Neural progenitor cell (in vitro differentiated cells): ENCODE measurements at regions not wholly inside any gene's neighbourhood (a gene's known extent, or its start where the extent isn't known, plus 50 kb on each side); places are given as distances from the start of the nearest gene placed in this dataset.
A peak's percentile ranks its signal among the peaks of the same experiment; 100 is the strongest.

Experiments
- DNase-seq: peaks from one replicate; pipeline ENCODE4 v3.0.0-alpha.2; 2016; ENCODE audit warnings: low spot score
- H2AFZ ChIP-seq: fragments of 200-600 bp; sonication (generic); replicated peaks from 2 replicates; pipeline ENCODE4 v1.6.1; 2016; ENCODE audit warnings: antibody characterized with exemption
- H3F3A ChIP-seq: fragments of 200-600 bp; sonication (generic); 2 replicates; pipeline ENCODE4 v1.6.1; 2016; ENCODE audit warnings: antibody characterized with exemption, low read depth
- H3K27ac ChIP-seq: fragments of 200-600 bp; sonication (generic); 2 replicates; pipeline ENCODE4 v1.5.1; 2016; ENCODE audit warnings: mild to moderate bottlenecking
- H3K27me3 ChIP-seq: fragments of 200-600 bp; sonication (generic); 2 replicates; pipeline ENCODE4 v1.6.1; 2016; ENCODE audit warnings: mild to moderate bottlenecking, moderate library complexity
- H3K36me3 ChIP-seq: fragments of 200-600 bp; sonication (generic); 2 replicates; pipeline ENCODE4 v1.5.1; 2016
- H3K4me1 ChIP-seq: fragments of 200-600 bp; sonication (generic); 2 replicates; pipeline ENCODE4 v1.6.1; 2016; ENCODE audit warnings: mixed run types
- H3K4me2 ChIP-seq: fragments of 200-600 bp; sonication (generic); 2 replicates; pipeline ENCODE4 v1.6.1; 2016
- H3K4me3 ChIP-seq: fragments of 200-600 bp; sonication (generic); 2 replicates; pipeline ENCODE4 v1.5.1; 2016
- H3K79me2 ChIP-seq: fragments of 200-600 bp; sonication (generic); 2 replicates; pipeline ENCODE4 v1.6.1; 2016; ENCODE audit warnings: low read depth
- H3K9ac ChIP-seq: fragments of 200-600 bp; sonication (generic); 2 replicates; pipeline ENCODE4 v1.6.1; 2016
- H3K9me3 ChIP-seq: fragments of 200-600 bp; sonication (generic); 2 replicates; pipeline ENCODE4 v1.5.1; 2016; ENCODE audit warnings: low read depth
- H4K20me1 ChIP-seq: fragments of 200-600 bp; sonication (generic); 2 replicates; pipeline ENCODE4 v1.6.1; 2016; ENCODE audit warnings: low read depth
- H3K27ac Mint-ChIP-seq: 3 replicates; pipeline ENCODE4 v1.8.0; 2021; ENCODE audit warnings: mixed read lengths
- H3K27me3 Mint-ChIP-seq: 2 replicates; pipeline ENCODE4 v1.8.0; 2022; ENCODE audit warnings: low read depth, mild to moderate bottlenecking, inconsistent platforms, moderate library complexity, mixed read lengths; ENCODE audit not compliant: insufficient read depth
- H3K36me3 Mint-ChIP-seq: 3 replicates; pipeline ENCODE4 v1.8.0; 2021; ENCODE audit warnings: mixed read lengths
- H3K4me1 Mint-ChIP-seq: 3 replicates; pipeline ENCODE4 v1.8.0; 2021; ENCODE audit warnings: mixed read lengths
- H3K4me3 Mint-ChIP-seq: 3 replicates; pipeline ENCODE4 v1.8.0; 2021; ENCODE audit warnings: mild to moderate bottlenecking, moderate library complexity, mixed read lengths
- H3K9me3 Mint-ChIP-seq: 3 replicates; pipeline ENCODE4 v1.8.0; 2020; ENCODE audit warnings: mixed read lengths
- CTCF ChIP-seq: fragments of 200-600 bp; sonication (generic); IDR thresholded peaks from 2 replicates; pipeline ENCODE4 v1.5.1; 2017; ENCODE audit warnings: antibody characterized with exemption, mild to moderate bottlenecking
- EZH2 ChIP-seq: fragments of 200-600 bp; sonication (generic); IDR thresholded peaks from 2 replicates; pipeline ENCODE4 v1.6.1; 2017; ENCODE audit warnings: antibody characterized with exemption, mild to moderate bottlenecking, moderate library complexity
- EZH2phosphoT487 ChIP-seq: fragments of 200-600 bp; sonication (generic); IDR thresholded peaks from 2 replicates; pipeline ENCODE4 v1.6.1; 2017; ENCODE audit warnings: antibody characterized with exemption

DNA sequence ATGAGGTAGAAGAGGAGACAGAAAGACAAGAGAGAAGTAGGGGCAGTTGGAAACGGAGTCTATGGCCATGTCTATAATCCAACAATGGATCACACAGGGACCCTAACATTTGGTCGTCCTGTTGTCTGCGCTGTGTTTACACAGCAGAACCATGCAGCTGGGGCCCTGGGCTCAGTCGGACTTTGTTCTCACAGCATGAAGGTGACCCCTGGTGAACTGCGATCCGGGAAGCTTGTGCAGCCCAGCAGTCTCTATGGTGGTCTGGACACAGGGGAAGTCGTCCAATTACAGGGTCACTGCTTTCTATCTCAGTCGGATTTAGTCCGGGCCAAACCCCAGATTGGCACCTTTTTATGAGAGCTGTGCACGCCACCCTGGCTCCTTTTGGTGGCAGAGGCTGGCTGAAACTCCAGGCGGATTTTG is 153.6 kb downstream of the FOXA2 start:
- peaks cover 22% of the 10 kb centered on the region for H4K20me1 ChIP-seq
- no peak overlapping the region for H3K27ac ChIP-seq
- no peaks in the 10 kb centered on the region for H3K79me2 ChIP-seq
- H2AFZ ChIP-seq, result no peak overlapping the region
- no peak overlapping the region for H3K27ac Mint-ChIP-seq
- H3K4me2 ChIP-seq, result peak overlapping the region; percentile 71
- H3K27me3 Mint-ChIP-seq, result peaks cover 79% of the 10 kb centered on the region
- peak; percentile 77 for DNase-seq
- peaks cover 14% of the 10 kb centered on the region for H3K9me3 Mint-ChIP-seq
- H3K36me3 Mint-ChIP-seq, result peaks cover 2% of the 10 kb centered on the region
- H3F3A ChIP-seq, result peaks cover 24% of the 10 kb centered on the region
- H3K4me1 Mint-ChIP-seq, result peaks cover 29% of the 10 kb centered on the region
- no peaks in the 10 kb centered on the region for H3K9me3 ChIP-seq
- no peak overlapping the region for H3K9ac ChIP-seq
- H3K4me1 ChIP-seq, result peaks cover 38% of the 10 kb centered on the region
- H3K4me3 ChIP-seq, result peak overlapping the region; percentile 3
- H3K4me3 Mint-ChIP-seq, result no peak overlapping the region
- H3K36me3 ChIP-seq, result no peaks in the 10 kb centered on the region
- H3K27me3 ChIP-seq, result peaks cover 100% of the 10 kb centered on the region
- no peak for TF ChIP-seq CTCF
- TF ChIP-seq EZH2, result no peak
- TF ChIP-seq EZH2phosphoT487, result no peak

DNA sequence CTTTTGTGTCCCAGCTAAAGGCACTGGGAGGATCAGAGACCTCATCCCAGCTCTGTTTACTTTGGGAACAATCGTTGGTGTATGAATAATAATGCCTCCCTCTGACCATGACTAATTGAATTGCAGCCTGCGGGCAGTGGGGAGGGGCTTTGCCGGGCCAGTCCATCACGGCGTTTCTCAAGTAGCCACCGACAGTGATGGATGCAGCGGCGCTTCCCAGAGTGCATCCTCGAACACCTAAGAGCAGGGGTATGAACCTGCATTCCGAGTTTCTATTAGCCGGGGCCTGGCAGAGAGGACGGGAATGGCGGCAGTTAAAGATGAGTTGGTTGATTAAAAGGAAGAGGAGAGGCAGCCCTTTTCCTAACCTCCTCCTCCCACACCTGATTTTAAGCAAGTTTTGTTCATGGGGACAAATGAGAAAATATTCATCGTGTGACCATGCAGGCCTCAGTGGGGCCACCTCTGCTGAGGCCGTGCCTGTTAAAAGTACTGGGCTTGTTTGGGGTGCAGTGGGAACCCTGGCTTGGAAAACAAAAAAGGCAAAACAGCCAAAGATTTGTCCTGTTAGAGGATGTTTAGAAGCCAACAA is 154.1 kb downstream of the FOXA2 start:
- H3K4me1 ChIP-seq, result peaks cover 39% of the 10 kb centered on the region
- H2AFZ ChIP-seq, result no peak overlapping the region
- H3K27ac ChIP-seq, result no peak overlapping the region
- H3K9ac ChIP-seq, result no peak overlapping the region
- H4K20me1 ChIP-seq, result peaks cover 22% of the 10 kb centered on the region
- peaks cover 29% of the 10 kb centered on the region for H3K4me1 Mint-ChIP-seq
- H3K27ac Mint-ChIP-seq, result no peak overlapping the region
- peaks cover 14% of the 10 kb centered on the region for H3K9me3 Mint-ChIP-seq
- H3K27me3 ChIP-seq, result peaks cover 100% of the 10 kb centered on the region
- no peaks in the 10 kb centered on the region for H3K9me3 ChIP-seq
- peak overlapping the region; percentile 77 for H3K4me3 Mint-ChIP-seq
- peak; percentile 82 for DNase-seq
- H3K79me2 ChIP-seq, result no peaks in the 10 kb centered on the region
- H3K4me2 ChIP-seq, result peak overlapping the region; percentile 71
- peaks cover 76% of the 10 kb centered on the region for H3K27me3 Mint-ChIP-seq
- peaks cover 2% of the 10 kb centered on the region for H3K36me3 Mint-ChIP-seq
- no peaks in the 10 kb centered on the region for H3K36me3 ChIP-seq
- peaks cover 24% of the 10 kb centered on the region for H3F3A ChIP-seq
- H3K4me3 ChIP-seq, result peak overlapping the region; percentile 3
- no peak for TF ChIP-seq CTCF
- peak; percentile 83 for TF ChIP-seq EZH2phosphoT487
- peak; percentile 60 for TF ChIP-seq EZH2

- peak overlapping the region; percentile 3 for H3K4me3 ChIP-seq
- Mint-ChIP-seq H3K27me3 (peaks cover 73% of the 10 kb centered on the region), H3K4me3 (peak overlapping the region; percentile 55), H3K27ac (no peak overlapping the region), H3K36me3 (peaks cover 2% of the 10 kb centered on the region), H3K4me1 (peaks cover 29% of the 10 kb centered on the region), H3K9me3 (peaks cover 9% of the 10 kb centered on the region)
- no peak overlapping the region for H3K27ac ChIP-seq
- peaks cover 100% of the 10 kb centered on the region for H3K27me3 ChIP-seq
- no peaks in the 10 kb centered on the region for H3K36me3 ChIP-seq
- peaks cover 24% of the 10 kb centered on the region for H3F3A ChIP-seq
- TF ChIP-seq EZH2phosphoT487 (no peak), EZH2 (no peak), CTCF (no peak)
- DNase-seq, result no peak
- peaks cover 22% of the 10 kb centered on the region for H4K20me1 ChIP-seq
- H3K9ac ChIP-seq, result no peak overlapping the region
- no peak overlapping the region for H2AFZ ChIP-seq
- no peaks in the 10 kb centered on the region for H3K79me2 ChIP-seq
- H3K9me3 ChIP-seq, result no peaks in the 10 kb centered on the region
- H3K4me1 ChIP-seq, result peaks cover 39% of the 10 kb centered on the region
- H3K4me2 ChIP-seq, result peak overlapping the region; percentile 71
These were observed 154.9 kb downstream of the FOXA2 start for GRCh38 chr20:22429175-22430153.
